ENCODE measurements at regions not wholly inside any gene's neighbourhood (a gene's known extent, or its start where the extent isn't known, plus 50 kb on each side); places are given as distances from the start of the nearest gene placed in this dataset.
A peak's percentile ranks its signal among the peaks of the same experiment; 100 is the strongest.

DNA sequence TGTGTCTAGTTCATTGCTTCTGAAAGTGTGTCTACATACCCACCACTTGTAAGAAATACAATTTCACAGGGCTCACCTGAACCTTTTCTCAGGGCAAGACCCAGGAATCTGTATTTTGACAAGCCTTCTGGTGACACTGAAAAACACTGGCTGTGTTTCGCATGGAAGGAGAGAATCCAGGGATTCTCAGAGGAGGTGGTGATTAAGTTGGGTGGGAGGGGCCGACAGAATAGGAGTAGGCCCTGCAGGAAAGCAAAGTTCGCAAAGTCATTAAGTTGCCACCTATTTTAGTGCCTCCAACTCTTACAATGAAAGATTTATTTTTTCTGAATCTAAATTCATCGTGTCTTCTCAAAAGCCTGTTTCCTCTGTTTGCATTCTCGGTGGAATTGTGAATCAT is 186.8 kb downstream of the FAT3 start:
- no peak overlapping the region for H2BK20ac ChIP-seq (ENCODE audit: low read depth, low read length, poor library complexity, severe bottlenecking)
- no peaks in the 10 kb centered on the region for H3K9me3 Mint-ChIP-seq
- H2BK120ac ChIP-seq (ENCODE audit: low read depth, low read length, poor library complexity, severe bottlenecking), result no peak overlapping the region
- H3K14ac ChIP-seq (ENCODE audit: insufficient read depth, low read length), result no peak overlapping the region
- H3K56ac ChIP-seq (ENCODE audit: insufficient read length, low read depth, low read length), result no peak overlapping the region
- H3K4me3 Mint-ChIP-seq, result no peak overlapping the region
- H3K4me1 ChIP-seq (ENCODE audit: insufficient read depth, low read length), result peaks cover 24% of the 10 kb centered on the region
- H3K4ac ChIP-seq (ENCODE audit: low read depth, low read length), result no peak overlapping the region
- no peak overlapping the region for H2AK5ac ChIP-seq (ENCODE audit: insufficient read length, low read length)
- H4K91ac ChIP-seq (ENCODE audit: insufficient read length, low read depth, low read length), result no peak overlapping the region
- H3K27ac Mint-ChIP-seq, result peak overlapping the region in 1 of 3 experiments; percentile 78; a peak in 2 of 7 replicates
- no peak overlapping the region for H2BK12ac ChIP-seq (ENCODE audit: insufficient read length, low read depth, low read length)
- H3K4me1 Mint-ChIP-seq, result peaks cover 52 to 57% of the 10 kb centered on the region in 2 experiments
- H3K79me2 ChIP-seq (ENCODE audit: insufficient read depth, low read length), result peaks cover 11% of the 10 kb centered on the region; the same call in 1 of the 2 replicates
- H4K20me1 ChIP-seq (ENCODE audit: control insufficient read depth, insufficient read depth, insufficient read length), result no peaks in the 10 kb centered on the region
- H3K27me3 ChIP-seq (ENCODE audit: insufficient read depth, low read length), result no peaks in the 10 kb centered on the region
- H2BK5ac ChIP-seq (ENCODE audit: insufficient read length, low read length), result no peak overlapping the region
- H3K23me2 ChIP-seq (ENCODE audit: insufficient read length, low read depth, low read length, poor library complexity, severe bottlenecking), result no peaks in the 10 kb centered on the region
- H3K27me3 Mint-ChIP-seq (ENCODE audit: low read depth), result no peaks in the 10 kb centered on the region
- no peak overlapping the region for H3T11ph ChIP-seq (ENCODE audit: low read length)
- no peak for DNase-seq
- H3K79me1 ChIP-seq (ENCODE audit: insufficient read depth, low read depth, low read length, poor library complexity, severe bottlenecking), result no peaks in the 10 kb centered on the region
- H4K8ac ChIP-seq (replicated peaks; ENCODE audit: insufficient read length, low read depth, low read length), result no peak overlapping the region
- H3K36me3 Mint-ChIP-seq (ENCODE audit: insufficient read depth in 1 of 3, low read depth in 3 of 3), result no peaks in the 10 kb centered on the region
- H3K9me3 ChIP-seq (ENCODE audit: control insufficient read depth, low read depth, low read length), result no peaks in the 10 kb centered on the region
- no peak overlapping the region for H2BK15ac ChIP-seq (ENCODE audit: low read depth, low read length)
- H3K18ac ChIP-seq (ENCODE audit: insufficient read length, low read depth, low read length), result no peak overlapping the region
- WGBS (ENCODE audit: extremely low coverage, insufficient read length, low lambda C conversion rate), result no CpG with 5 or more reads among the region's 5 CpGs
- TF ChIP-seq, protein P1, sequence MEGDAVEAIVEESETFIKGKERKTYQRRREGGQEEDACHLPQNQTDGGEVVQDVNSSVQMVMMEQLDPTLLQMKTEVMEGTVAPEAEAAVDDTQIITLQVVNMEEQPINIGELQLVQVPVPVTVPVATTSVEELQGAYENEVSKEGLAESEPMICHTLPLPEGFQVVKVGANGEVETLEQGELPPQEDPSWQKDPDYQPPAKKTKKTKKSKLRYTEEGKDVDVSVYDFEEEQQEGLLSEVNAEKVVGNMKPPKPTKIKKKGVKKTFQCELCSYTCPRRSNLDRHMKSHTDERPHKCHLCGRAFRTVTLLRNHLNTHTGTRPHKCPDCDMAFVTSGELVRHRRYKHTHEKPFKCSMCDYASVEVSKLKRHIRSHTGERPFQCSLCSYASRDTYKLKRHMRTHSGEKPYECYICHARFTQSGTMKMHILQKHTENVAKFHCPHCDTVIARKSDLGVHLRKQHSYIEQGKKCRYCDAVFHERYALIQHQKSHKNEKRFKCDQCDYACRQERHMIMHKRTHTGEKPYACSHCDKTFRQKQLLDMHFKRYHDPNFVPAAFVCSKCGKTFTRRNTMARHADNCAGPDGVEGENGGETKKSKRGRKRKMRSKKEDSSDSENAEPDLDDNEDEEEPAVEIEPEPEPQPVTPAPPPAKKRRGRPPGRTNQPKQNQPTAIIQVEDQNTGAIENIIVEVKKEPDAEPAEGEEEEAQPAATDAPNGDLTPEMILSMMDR (conservative IDR thresholded peaks at IDR 0.05), result no peak
- no peak overlapping the region for H4K5ac ChIP-seq (ENCODE audit: insufficient read length, low read depth, low read length)
- no peak overlapping the region for H3K4me2 ChIP-seq (ENCODE audit: insufficient read depth, insufficient read length, low read length)
- H2AFZ ChIP-seq (ENCODE audit: low read length), result no peak overlapping the region
- H3K9ac ChIP-seq (ENCODE audit: extremely low read depth, insufficient read length, low read length), result no peak overlapping the region
- no peak overlapping the region for H3K23ac ChIP-seq (ENCODE audit: insufficient read length, low read depth, low read length)
- no peak overlapping the region for H3K27ac ChIP-seq (ENCODE audit: insufficient read length, low read depth, low read length)
